ENCODE measurements at regions not wholly inside any gene's neighbourhood (a gene's known extent, or its start where the extent isn't known, plus 50 kb on each side); places are given as distances from the start of the nearest gene placed in this dataset.

DNA sequence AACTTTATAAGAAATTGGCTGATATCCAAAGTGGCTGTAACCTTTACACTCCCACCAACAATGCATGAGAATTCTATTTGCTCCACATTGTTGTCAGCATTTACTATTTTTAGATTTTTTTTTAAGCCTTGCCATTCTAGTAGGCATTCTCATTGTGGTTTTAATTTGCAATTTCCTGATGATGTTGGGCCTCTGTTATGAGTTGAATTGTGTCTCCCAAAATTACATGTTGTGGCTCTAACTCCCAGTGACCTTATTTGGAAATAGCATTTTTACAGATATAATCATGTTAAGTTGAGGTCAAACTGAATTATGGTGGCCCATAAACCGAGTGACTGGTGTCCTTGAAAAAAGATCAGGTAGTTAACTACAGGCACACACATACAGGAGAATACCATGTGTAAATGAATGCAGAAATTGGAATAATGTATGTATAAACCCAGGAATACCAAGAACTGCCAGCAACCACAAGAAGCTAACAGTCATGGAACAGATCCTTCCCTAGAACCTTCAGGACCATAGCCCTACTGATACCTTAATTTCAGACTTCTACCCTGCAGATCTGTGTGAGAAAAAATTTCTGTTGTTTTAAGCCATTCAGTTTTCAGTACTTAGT, 348.8 kb upstream of the DAB1 start:
- DNase-seq (ENCODE audit: extremely low read depth in 1 of 2, low read depth in 1 of 2), result no peak

DNA sequence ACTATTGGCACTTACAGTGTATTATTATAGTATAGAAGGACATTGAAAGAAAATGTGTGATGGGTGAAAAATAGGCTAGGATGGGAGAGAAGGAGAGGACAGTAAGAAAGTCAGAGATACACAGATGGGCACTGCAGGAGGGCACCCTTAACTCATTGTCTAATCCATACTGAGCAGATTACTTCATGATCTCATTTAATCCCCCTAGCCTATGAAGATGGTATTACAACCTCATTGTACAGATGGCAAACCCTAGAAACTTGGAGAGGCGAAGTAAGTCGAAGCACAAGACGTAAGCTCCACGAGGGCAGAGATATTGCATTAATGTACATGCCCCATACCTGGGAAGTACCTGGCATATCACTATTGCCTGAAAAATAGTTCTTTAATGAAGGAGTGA, 346.9 kb upstream of the DAB1 start:
- DNase-seq (ENCODE audit: extremely low read depth in 1 of 2, low read depth in 1 of 2), result no peak

DNA sequence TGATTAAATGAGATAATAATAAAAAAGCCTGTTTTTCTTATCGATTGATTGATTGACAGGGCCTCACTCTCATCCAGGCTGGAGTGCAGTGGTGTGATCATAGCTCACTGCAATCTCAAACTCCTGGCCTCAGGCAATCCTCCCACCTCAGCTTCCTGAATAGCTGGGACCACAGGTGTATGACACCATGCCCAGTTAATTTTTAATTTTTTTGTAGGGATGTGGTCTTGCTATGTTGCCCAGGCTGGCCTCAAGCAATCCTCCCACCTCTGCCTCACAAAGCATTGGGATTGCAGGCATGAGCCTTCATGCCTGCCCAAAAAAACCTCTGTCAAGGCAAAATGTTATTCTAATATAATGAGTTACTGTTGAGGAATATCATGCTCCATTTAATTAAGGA, 346.4 kb upstream of the DAB1 start:
- DNase-seq (ENCODE audit: extremely low read depth in 1 of 2, low read depth in 1 of 2), result no peak

DNA sequence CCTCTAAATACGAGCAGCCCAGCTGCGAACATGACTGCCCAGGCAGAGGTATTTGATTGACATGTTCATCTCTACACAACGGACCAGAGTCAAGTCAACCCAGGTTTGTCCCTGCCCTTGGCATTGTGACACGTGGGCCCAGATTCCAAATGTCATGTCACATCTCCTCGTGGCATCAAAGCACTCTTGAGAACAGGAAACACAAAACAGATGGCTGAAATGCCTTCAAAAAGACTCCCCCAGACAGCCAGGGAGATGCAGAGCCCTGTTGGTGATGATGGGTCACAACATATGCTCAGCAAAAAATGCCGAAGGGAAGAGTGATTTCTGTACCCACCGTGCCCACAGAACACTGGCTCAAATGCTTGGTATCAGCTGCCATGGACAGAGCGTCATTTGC, 337.8 kb upstream of the DAB1 start:
- DNase-seq (ENCODE audit: extremely low read depth in 1 of 2, low read depth in 1 of 2), result no peak

DNA sequence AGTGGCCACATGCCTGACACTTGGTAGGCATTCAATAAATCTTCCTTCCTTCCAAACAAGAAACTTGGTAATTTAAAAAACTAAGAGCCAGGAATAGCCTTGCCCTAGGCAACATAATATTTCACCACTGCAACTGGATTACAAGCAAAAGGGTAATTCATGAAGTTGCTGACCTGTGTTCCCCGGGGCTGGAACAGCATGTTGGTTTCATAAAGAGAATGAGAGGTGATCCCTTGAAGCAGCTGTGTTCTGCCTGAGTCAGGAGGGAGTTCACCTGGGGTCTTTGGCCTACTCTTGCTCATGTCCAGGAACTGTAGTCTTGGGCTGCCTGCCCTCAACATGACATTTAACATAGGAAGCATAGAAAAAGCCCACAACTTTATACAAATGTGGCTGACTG, 329.0 kb upstream of the DAB1 start:
- no peak for DNase-seq (ENCODE audit: extremely low read depth in 1 of 2, low read depth in 1 of 2)

DNA sequence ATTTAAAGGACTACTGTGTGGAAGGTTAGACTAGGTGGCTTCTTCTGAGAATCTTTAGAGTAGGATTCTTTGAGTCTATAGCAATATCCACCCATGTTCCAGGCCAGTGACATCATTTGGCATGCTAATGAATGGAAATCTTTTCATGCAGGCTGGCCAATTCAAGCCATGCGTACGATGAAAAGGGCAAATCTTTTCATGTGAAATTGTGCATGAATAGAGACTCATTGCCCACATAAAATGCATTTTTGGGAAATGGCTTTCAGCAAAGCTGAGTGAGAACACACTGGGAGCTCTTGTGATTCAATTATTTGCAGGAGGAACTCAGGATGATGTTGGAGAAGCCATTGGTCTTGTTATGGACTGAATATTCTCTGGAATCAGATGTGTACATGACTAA, 324.9 kb upstream of the DAB1 start:
- DNase-seq (ENCODE audit: extremely low read depth in 1 of 2, low read depth in 1 of 2), result no peak

DNA sequence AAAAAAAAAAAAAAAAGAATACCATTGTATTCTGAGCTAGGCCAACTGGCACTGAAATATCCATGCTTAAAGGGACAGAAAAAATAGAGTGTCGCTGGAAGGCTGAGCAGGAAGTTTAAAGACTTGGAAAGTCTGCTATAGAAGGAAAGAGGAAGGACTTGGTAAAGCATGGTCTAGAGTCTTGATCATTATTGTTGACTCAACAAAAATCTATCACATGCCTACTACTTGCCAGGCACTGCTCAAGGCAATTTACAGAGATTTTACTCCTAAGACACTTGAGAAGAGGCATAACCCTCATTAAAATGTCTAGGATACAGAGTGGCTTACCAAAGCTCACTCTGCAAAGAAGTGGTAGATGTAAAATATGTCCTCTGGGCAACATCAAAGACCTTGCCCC, 324.0 kb upstream of the DAB1 start:
- no peak for DNase-seq (ENCODE audit: extremely low read depth in 1 of 2, low read depth in 1 of 2)

DNA sequence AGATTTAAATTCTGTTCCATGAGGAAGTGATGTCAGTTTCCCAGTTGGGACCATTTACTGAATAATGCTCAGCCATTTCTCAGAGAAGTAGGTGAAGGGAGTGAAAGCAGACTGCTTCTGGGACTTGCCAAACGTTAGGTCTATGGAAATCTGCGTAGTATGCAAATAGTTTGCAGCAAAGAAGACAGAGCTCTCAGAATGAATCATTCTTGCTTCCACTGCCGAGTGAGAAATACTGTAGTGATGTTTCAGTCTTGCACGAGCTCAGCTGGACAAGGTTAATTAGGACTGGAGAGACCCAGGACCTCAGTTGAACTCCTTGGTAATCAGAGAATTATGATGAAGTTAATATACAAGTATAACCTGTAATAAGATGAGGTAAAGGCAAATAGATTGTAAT, 317.7 kb upstream of the DAB1 start:
- DNase-seq (ENCODE audit: extremely low read depth in 1 of 2, low read depth in 1 of 2), result no peak

DNA sequence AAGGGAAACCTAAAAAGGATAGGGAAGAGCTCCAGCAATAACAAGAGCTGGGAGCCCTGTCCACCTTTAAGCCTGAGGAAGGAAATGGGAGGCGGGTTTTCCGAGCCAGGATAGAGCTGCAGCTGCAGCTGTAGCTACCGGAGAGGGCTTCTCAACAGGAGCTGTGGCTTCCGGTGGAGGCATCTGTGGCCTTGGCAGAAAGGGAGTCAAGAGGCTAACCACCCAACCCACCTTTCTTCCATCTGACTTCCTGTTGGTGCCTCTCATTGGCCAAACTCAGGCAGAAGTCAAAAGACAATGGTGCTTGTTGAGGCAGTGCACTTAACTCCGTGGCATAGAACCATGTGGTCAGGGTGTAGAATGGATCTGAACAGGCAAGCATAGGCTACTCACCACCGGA, 313.1 kb upstream of the DAB1 start:
- DNase-seq (ENCODE audit: extremely low read depth in 1 of 2, low read depth in 1 of 2), result no peak

DNA sequence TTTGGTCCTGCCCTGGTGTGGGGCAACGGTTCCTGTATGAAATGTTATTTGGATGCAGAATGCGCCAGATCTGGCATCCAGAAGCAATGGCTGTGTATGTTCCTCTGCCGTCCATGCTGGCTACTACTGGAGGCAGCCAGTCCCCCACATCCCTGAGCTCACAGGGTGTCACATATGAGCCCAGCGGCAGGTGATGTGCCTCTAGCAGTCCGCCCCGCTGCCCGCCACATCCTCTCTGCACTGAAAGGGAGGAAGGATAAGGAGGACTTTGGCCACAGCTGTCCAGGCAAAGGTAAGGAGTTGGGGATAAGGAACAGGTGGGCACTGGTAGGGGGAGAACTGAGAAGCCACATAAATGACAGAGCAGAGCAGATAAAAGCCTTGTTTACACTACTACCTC, 305.3 kb upstream of the DAB1 start:
- no peak for DNase-seq (ENCODE audit: extremely low read depth in 1 of 2, low read depth in 1 of 2)

DNA sequence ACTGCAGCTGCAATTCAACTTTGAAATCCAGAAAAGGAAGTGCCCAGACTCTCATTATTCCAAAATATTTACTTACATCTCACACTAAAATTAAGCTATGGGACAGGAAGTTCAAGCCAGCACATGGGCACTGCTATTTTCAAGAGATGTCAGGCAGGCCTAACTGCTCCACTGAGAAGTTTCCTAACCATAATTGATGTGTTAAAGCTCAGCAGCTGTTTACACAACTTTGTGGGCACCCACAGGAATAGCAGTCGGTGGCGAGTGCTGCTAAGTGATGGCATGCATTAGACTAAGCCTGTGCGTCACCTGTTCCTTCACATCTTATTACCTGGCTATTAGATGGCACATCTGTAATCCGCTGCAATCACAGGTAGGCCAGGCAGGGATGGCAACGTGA, 303.3 kb upstream of the DAB1 start:
- DNase-seq (ENCODE audit: extremely low read depth in 1 of 2, low read depth in 1 of 2), result no peak

DNA sequence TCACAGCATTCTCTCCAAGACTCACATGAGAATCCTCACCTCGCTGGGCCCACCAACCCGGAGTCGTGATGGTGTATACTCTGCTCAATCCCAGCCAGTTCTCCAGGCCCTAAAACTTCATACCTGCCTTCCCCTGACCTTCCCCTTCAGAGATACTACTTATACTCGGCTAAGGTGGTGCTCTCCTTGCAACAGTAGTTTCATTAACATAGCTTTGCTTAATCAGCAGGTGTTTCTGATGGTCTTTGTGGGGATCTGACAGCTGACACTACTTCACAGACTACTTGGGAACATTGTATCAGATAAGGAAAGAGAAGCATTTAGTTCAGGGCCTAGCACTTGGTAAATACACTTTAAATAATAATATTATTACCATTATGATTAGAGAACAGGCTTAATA, 301.5 kb upstream of the DAB1 start:
- no peak for DNase-seq (ENCODE audit: extremely low read depth in 1 of 2, low read depth in 1 of 2)

DNA sequence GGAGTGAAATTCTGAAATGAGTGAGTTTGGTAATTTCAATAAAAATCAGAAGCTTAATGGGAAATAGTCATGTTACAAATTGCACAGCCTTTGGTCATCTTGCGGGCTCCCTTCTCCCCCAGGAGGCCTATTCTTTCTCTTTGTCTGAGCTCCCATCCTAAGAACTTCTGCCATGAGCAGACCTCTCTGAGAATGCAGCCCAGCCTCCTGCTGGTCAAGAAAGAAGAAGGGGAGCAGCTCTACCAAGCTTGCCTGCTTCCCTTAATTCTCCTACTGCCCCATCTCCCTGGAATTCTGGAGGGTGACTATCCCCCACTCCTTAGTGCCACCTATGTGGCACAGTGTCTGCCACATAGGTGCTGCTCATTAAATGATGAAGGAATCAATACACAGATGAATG, 300.7 kb upstream of the DAB1 start:
- DNase-seq (ENCODE audit: extremely low read depth in 1 of 2, low read depth in 1 of 2), result no peak

DNA sequence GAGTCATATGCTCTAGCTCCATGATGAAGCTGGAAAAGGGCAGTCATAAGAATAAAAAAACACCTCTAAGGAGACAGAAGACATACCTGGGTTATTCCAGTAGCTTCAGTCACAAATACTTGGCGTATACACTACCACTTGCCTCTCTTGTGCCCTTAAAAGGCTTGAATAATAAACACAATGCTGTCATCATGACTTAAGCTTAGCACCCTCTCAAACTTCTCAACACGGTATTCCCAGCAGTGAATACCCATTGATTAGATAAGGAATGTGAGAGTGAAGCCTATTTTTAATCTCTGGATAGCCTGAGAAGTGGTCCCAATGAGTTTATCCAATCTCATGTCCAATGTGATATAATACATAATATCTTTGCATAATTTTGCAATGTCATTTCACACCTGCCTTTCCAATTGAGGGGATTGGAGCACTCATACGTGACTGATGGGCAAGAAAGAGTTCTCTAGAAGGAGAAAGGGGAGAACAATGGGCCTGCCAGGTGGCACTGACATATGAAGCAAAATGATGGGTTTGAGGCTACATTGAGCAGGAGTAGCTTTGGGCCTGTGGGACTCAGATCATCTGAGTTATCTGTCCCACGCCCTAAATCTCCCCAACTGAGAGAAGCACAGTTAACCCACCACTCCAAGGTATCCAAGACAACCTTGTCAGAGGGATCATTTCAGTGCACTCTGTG, 298.6 kb upstream of the DAB1 start:
- no peak for DNase-seq (ENCODE audit: extremely low read depth in 1 of 2, low read depth in 1 of 2)

DNA sequence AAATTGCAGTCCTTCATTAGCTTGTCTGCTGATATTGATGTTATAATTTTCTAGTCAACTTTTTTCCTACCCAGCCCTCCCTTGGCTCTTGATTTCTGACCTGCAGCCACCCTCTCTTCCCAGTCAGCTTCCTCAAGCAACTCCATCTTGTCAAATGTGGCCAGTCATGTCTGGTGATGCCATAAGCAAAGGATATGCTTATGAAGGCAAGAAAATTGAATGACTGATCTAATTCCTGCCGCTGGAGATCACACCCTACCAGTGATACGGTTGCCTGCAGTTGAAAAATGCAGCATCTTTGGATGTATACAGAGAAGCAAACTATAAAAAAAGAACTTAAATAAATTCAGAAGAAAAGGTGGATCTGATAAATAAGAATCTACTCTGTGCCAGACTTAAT, 297.1 kb upstream of the DAB1 start:
- DNase-seq (ENCODE audit: extremely low read depth in 1 of 2, low read depth in 1 of 2), result no peak

DNA sequence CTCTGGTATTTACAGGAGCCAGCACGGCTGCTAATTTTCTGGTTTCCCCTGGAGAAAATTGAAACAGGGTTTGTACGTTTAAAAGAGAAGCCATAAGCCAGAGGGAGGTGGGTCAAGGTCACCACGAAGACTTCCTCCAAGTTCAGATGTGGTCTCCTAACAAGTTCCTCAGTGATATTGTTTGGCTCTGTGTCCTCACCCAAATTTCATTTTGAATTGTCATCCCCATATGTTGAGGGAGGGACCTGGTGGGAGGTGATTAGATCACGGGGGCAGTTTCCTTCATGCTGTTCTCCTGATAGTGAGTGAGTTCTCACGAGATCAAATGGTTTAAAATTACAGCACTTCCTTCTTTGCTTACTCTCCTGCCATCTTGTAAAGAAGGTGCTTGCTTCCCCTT, 295.4 kb upstream of the DAB1 start:
- no peak for DNase-seq (ENCODE audit: extremely low read depth in 1 of 2, low read depth in 1 of 2)

DNA sequence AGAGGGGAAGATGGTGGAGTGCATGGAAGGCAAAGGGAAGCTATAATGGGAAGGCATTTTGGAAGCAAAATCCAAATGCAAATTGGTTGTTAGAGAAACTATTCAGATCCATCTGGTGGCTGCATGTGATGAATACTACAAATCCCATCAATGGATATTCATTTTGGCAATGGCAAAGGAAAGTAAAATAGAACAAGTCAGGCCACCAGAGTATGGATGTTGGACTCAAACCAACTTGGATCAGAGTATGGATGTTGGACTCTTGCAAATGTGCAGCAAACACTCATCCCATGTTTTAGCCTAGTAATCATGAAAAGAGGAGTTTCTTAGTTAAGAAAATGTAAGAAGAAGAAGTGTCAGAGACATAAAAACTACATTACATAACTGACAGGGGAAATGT, 289.6 kb upstream of the DAB1 start:
- DNase-seq (ENCODE audit: extremely low read depth in 1 of 2, low read depth in 1 of 2), result no peak

DNA sequence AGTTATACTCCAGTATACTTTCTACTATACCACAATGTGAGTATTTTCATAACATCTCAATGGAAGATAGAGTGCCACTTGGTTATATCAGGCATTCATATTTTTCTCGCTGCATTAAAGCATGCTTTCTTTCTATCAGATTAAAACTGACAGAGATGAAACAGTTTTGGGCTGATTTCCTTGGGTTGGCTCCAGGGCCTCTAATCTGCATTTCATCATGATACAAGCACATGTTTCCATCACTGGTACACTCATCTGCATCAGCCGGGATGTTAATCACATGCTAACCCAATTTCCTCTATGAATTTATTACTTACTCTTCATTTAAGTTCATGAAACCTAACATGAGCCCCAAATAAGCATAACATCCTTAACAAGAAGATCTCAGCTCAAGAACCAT, 289.0 kb upstream of the DAB1 start:
- no peak for DNase-seq (ENCODE audit: extremely low read depth in 1 of 2, low read depth in 1 of 2)

DNA sequence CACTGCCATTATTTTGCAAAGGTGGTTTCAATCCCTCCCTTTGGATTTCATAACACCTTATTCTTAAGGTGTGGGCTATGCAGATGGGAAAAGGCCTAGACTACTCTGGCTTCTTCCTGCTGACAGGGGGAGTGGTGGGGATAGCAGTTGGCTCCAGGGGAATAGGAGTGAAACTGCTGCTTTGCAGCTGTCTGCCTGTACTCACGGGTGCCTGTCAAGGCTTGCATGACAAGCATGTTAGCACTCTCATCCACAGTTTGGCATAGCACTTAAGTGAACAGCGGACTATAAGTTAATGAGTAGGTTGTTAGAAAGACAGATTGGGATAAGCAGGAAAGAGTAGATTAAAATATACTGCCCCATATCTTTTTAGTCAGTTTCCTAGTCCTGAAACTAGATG, 287.5 kb upstream of the DAB1 start:
- no peak for DNase-seq (ENCODE audit: extremely low read depth in 1 of 2, low read depth in 1 of 2)

DNA sequence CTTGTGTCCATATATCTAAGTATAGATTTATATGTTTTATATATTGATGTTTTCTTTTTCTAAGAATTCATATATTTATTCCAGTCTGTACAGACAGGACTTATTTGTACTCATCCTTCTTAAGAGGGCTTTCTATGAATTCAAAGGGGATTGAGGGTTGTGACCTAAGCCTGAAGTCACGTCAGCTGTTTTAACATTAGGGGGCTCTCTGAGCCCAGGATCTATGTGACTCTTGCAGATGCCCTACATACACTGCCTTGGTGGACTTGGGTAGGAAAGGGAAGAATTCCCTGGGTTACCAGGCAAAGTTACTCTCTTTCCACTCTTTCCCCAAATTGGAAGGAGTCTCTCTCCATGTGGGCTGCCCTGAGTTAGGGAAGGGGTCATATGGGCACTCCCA, 283.8 kb upstream of the DAB1 start:
- DNase-seq (ENCODE audit: extremely low read depth in 1 of 2, low read depth in 1 of 2), result no peak

DNA sequence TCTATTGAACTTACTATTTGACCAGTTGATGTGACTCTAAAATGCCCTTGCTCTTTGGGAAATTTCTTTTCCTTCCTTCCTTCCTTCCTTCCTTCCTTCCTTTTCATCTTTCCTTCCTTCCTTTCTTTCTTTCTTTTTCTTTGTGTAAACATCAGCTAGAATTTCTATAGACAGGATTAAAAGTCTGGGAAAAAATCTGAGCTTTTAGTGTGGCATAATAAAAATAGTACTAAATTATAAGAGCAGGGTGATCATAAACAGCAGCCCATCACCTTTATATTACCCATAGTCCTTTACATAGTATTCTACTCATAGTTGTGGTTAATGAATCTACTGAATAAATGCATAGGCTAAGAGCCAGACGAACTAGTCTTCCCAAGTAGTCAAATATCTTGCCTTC, 281.0 kb upstream of the DAB1 start:
- no peak for DNase-seq (ENCODE audit: extremely low read depth in 1 of 2, low read depth in 1 of 2)

DNA sequence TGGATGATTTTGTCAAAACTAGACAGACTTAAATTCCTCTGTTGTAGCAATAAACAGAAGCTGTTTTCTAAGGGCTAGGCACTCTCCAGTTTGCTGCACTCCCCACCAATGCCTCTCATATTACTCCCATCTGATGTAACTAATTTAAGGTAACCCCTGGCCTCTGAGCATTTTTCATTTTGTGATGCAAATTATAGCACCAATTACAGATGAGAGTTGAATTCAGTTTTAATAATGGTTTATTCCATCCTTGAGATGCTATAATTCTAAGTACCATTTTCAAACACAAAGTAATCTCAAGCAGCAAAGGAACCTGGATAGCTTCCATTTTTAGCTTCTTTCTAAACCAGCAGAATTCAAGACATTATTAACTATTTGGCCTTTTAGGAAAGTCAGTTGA, 280.4 kb upstream of the DAB1 start:
- no peak for DNase-seq (ENCODE audit: extremely low read depth in 1 of 2, low read depth in 1 of 2)

DNA sequence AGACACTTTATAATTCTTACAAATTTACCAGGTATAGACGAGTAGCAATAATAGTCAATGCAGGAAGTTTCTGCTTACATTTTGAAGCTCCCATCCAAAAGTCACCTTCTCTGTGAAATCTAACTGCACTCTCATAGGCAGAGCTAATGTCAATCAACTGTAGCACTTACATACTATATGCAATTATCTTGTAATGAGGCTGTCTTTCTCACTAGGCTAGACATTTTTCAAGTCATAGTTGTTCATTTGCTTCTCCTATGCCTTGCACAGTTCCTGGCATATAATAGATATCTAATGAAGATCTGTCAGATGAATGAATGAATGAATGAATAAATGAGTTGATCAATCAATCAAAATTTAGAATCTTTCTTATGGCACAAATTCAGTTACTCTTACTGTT, 273.0 kb upstream of the DAB1 start:
- no peak for DNase-seq (ENCODE audit: extremely low read depth in 1 of 2, low read depth in 1 of 2)
